Prostate gland (tissue), 2 donors: ENCODE measurements at regions not wholly inside any gene's neighbourhood (a gene's known extent, or its start where the extent isn't known, plus 50 kb on each side); places are given as distances from the start of the nearest gene placed in this dataset.

Source experiments
- CTCF ChIP-seq, 4 experiments: fragments of 200-600 bp in 2 of 4; fragments of 450-650 bp in 2 of 4; sonication (generic) in 2 of 4; IDR thresholded peaks; 1 replicate in 3 of 4; 2 replicates in 1 of 4; pipeline ENCODE4 v1.5.1; 2016 to 2019; ENCODE audit warnings: antibody characterized with exemption in 4 of 4, mild to moderate bottlenecking in 2 of 4, moderate library complexity in 2 of 4
- POLR2A ChIP-seq: fragments of 450-650 bp; IDR thresholded peaks from one replicate; pipeline ENCODE4 v1.6.1; 2016; ENCODE audit warnings: antibody characterized with exemption, mild to moderate bottlenecking
- POLR2AphosphoS5 ChIP-seq: sonication (generic); formaldehyde crosslinking; IDR thresholded peaks from one replicate; pipeline ENCODE4 v1.6.1; 2017; ENCODE audit warnings: antibody characterized with exemption

GRCh38 chr13:71285700-71286099 lies 581.3 kb downstream of the DACH1 start:
- TF ChIP-seq CTCF (IDR thresholded peaks at IDR 0.05) (no peak), POLR2AphosphoS5 (no peak), POLR2A (no peak)
